ENCODE measurements at regions not wholly inside any gene's neighbourhood (a gene's known extent, or its start where the extent isn't known, plus 50 kb on each side); places are given as distances from the start of the nearest gene placed in this dataset.

DNA sequence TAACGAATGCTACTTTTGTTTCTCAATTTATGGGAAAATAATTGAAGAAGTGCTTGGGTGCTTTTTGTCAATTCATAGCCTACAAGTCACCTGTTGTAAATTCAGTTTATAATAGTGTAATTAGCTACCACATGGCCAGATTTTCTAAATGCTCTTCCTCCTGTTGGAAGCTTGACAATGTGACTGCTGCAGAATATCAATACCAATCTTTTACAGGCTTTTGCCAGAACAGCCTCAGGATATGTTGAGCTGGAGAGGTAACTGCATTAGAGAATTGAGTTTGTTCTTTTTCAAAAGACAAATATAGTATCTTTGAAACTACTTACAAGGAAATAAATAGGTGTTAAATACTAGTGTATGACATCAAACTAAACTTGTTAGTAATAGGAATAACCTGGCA is 277.8 kb downstream of the POU4F1 start:
- no peak overlapping the region for H3K4me2 ChIP-seq (ENCODE audit: low read length)
- H3K27ac ChIP-seq (ENCODE audit: low read depth, low read length) = no peak overlapping the region
- no peak for TF ChIP-seq CTCF (IDR thresholded peaks at IDR 0.05; ENCODE audit: low read depth, low read length, poor library complexity, severe bottlenecking)
- TF ChIP-seq EZH2phosphoT487 (IDR thresholded peaks at IDR 0.05; ENCODE audit: borderline replicate concordance, low read length) = no peak
- H3F3A ChIP-seq (ENCODE audit: control insufficient read depth, insufficient read depth) = no peaks in the 10 kb centered on the region
- no peaks in the 10 kb centered on the region for H3K9me3 ChIP-seq (ENCODE audit: control insufficient read depth, insufficient read depth, low read length)
- H3K27me3 ChIP-seq (ENCODE audit: control insufficient read depth, low read length) = no peaks in the 10 kb centered on the region
- H4K20me1 ChIP-seq (ENCODE audit: control insufficient read depth, insufficient read depth, low read depth, low read length) = no peaks in the 10 kb centered on the region
- no peaks in the 10 kb centered on the region for H3K4me1 ChIP-seq (ENCODE audit: control insufficient read depth, low read length)
- H3K36me3 ChIP-seq (ENCODE audit: control insufficient read depth, low read length) = no peaks in the 10 kb centered on the region
- H3K4me3 ChIP-seq (ENCODE audit: low read length) = no peak overlapping the region
- no peaks in the 10 kb centered on the region for H3K79me2 ChIP-seq (ENCODE audit: control insufficient read depth, low read length)
- H3K9me2 ChIP-seq (replicated peaks; ENCODE audit: control insufficient read depth, low read length) = no peaks in the 10 kb centered on the region

DNA sequence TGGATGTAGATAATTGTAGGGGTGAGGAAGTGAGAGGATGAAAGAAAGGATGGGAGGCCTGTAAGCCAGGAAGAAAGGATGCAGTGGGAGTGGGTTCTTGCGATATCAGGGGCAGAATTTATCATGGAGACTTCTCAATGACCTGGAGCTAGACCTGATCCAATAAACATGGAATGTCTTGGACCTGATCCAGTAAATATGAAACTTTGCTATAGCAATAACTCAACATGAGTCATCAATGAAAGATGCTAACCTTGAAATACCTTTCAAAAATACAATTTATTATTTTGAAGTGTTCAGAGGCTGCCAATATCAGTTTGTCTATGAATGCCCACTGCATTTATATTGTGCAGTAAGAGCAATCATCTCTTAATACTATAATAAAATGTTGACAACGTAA is 279.5 kb downstream of the POU4F1 start:
- no peak overlapping the region for H3K27ac ChIP-seq (ENCODE audit: low read depth, low read length)
- no peaks in the 10 kb centered on the region for H3F3A ChIP-seq (ENCODE audit: control insufficient read depth, insufficient read depth)
- no peaks in the 10 kb centered on the region for H3K9me2 ChIP-seq (replicated peaks; ENCODE audit: control insufficient read depth, low read length)
- no peaks in the 10 kb centered on the region for H3K79me2 ChIP-seq (ENCODE audit: control insufficient read depth, low read length)
- H3K4me1 ChIP-seq (ENCODE audit: control insufficient read depth, low read length) = no peaks in the 10 kb centered on the region
- no peak for TF ChIP-seq CTCF (IDR thresholded peaks at IDR 0.05; ENCODE audit: low read depth, low read length, poor library complexity, severe bottlenecking)
- TF ChIP-seq EZH2phosphoT487 (IDR thresholded peaks at IDR 0.05; ENCODE audit: borderline replicate concordance, low read length) = no peak
- H3K4me3 ChIP-seq (ENCODE audit: low read length) = no peak overlapping the region
- no peaks in the 10 kb centered on the region for H3K36me3 ChIP-seq (ENCODE audit: control insufficient read depth, low read length)
- H3K27me3 ChIP-seq (ENCODE audit: control insufficient read depth, low read length) = no peaks in the 10 kb centered on the region
- H4K20me1 ChIP-seq (ENCODE audit: control insufficient read depth, insufficient read depth, low read depth, low read length) = no peaks in the 10 kb centered on the region
- H3K4me2 ChIP-seq (ENCODE audit: low read length) = no peak overlapping the region
- H3K9me3 ChIP-seq (ENCODE audit: control insufficient read depth, insufficient read depth, low read length) = no peaks in the 10 kb centered on the region

GRCh38 chr13:78323040-78323439 is 280.3 kb downstream of the POU4F1 start:
- Histone ChIP-seq H3K27ac (ENCODE audit: low read depth, low read length) (no peak overlapping the region), H3K9me3 (ENCODE audit: control insufficient read depth, insufficient read depth, low read length) (no peaks in the 10 kb centered on the region), H4K20me1 (ENCODE audit: control insufficient read depth, insufficient read depth, low read depth, low read length) (no peaks in the 10 kb centered on the region), H3K27me3 (ENCODE audit: control insufficient read depth, low read length) (no peaks in the 10 kb centered on the region), H3K36me3 (ENCODE audit: control insufficient read depth, low read length) (no peaks in the 10 kb centered on the region), H3K9me2 (replicated peaks; ENCODE audit: control insufficient read depth, low read length) (no peaks in the 10 kb centered on the region), H3K79me2 (ENCODE audit: control insufficient read depth, low read length) (no peaks in the 10 kb centered on the region), H3F3A (ENCODE audit: control insufficient read depth, insufficient read depth) (no peaks in the 10 kb centered on the region), H3K4me2 (ENCODE audit: low read length) (no peak overlapping the region), H3K4me3 (ENCODE audit: low read length) (no peak overlapping the region), H3K4me1 (ENCODE audit: control insufficient read depth, low read length) (no peaks in the 10 kb centered on the region)
- TF ChIP-seq EZH2phosphoT487 (IDR thresholded peaks at IDR 0.05; ENCODE audit: borderline replicate concordance, low read length) (no peak), CTCF (IDR thresholded peaks at IDR 0.05; ENCODE audit: low read depth, low read length, poor library complexity, severe bottlenecking) (no peak)

Measured in DOHH2 (cell line).